ENCODE measurements at regions not wholly inside any gene's neighbourhood (a gene's known extent, or its start where the extent isn't known, plus 50 kb on each side); places are given as distances from the start of the nearest gene placed in this dataset.

DNA sequence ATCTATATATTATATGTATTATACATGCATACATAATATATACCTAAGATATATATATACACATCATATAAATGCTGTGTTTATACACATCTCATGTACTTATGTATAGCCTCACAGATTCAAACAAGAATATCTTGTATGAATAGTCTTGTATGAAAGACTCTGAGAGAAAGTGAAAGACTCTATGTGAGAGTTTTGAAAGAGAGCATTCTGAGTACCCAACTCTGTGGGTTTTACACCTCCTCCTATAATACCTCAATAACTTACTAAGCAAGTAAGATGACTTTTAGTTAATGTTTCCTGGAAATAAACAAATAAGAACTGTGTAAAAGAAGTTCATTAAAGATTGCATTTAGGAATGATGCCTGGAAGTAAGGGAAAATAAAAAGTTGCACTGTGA lies 108.1 kb upstream of the GMNC start:
- intact Hi-C loops (cut with micrococcal nuclease): no loop called here
- BruUV-seq (replicated peaks): no TSS peak

More for the DNA sequence above, 108.1 kb upstream of the GMNC start:
- Histone ChIP-seq H4K91ac (ENCODE audit: insufficient read depth, low read depth, low read length) (no peak overlapping the region), H4K5ac (ENCODE audit: low read depth, low read length) (no peak overlapping the region), H2AK9ac (replicated peaks; ENCODE audit: low read depth, low read length, poor library complexity) (no peak overlapping the region), H3K36me3 (ENCODE audit: control insufficient read depth, insufficient read depth, low read length) (no peaks in the 10 kb centered on the region), H4K20me1 (ENCODE audit: insufficient read depth, low read length) (no peaks in the 10 kb centered on the region), H3K18ac (ENCODE audit: low read depth, low read length) (no peak overlapping the region), H3K23ac (ENCODE audit: low read depth, low read length) (no peak overlapping the region), H3K9me3 (ENCODE audit: control insufficient read depth, insufficient read depth, low read length) (no peaks in the 10 kb centered on the region), H2BK5ac (ENCODE audit: low read depth, low read length, poor library complexity, severe bottlenecking) (no peak overlapping the region), H3K9ac (ENCODE audit: low read depth, low read length) (no peak overlapping the region), H3K4ac (ENCODE audit: low read depth, low read length) (no peak overlapping the region), H2BK120ac (ENCODE audit: low read depth, low read length) (no peak overlapping the region), H3K4me2 (ENCODE audit: low read depth, low read length) (no peak overlapping the region), H2BK20ac (ENCODE audit: low read depth, low read length) (no peak overlapping the region), H3K27ac (ENCODE audit: insufficient read depth, low read length) (no peak overlapping the region), H2AFZ (replicated peaks; ENCODE audit: low read length, poor library complexity) (no peak overlapping the region), H3K4me1 (ENCODE audit: control insufficient read depth, insufficient read depth, low read length) (0 out of 2 replicates have a peak, but pooled peaks cover 1% of the 10 kb centered on the region), H3K9me1 (ENCODE audit: insufficient read depth, low read length) (no peaks in the 10 kb centered on the region), H2BK15ac (ENCODE audit: low read depth, low read length) (no peak overlapping the region), H3K56ac (ENCODE audit: extremely low read depth, insufficient read depth, low read length) (no peak overlapping the region), H3K79me1 (ENCODE audit: low read depth in 1 of 2, low read length in 2 of 2) (no peaks in the 10 kb centered on the region), H3K4me3 (ENCODE audit: insufficient read depth, low read depth, low read length) (no peak overlapping the region), H4K8ac (ENCODE audit: low read depth in 2 of 2, low read length in 2 of 2) (no peak overlapping the region), H3K27me3 (ENCODE audit: control insufficient read depth, insufficient read depth, low read length) (no peaks in the 10 kb centered on the region), H3K14ac (replicated peaks; ENCODE audit: low read depth, low read length) (no peak overlapping the region), H2AK5ac (ENCODE audit: low read depth, low read length) (no peak overlapping the region)
- ChIA-PET CTCF (no interaction called here), POLR2A (ENCODE audit: unreplicated experiment) (no interaction called here)
- dilution Hi-C loops (cut with HindIII; ENCODE audit: low sequenced_read_pairs, unreplicated experiment): no loop called here
- ATAC-seq (ENCODE audit: low read depth) (no peak), DNase-seq (no peak)
- in situ Hi-C loops (cut with MboI; ENCODE audit: low sequenced_read_pairs): no loop called here
- TF ChIP-seq SMC3 (IDR thresholded peaks at IDR 0.05; ENCODE audit: low read depth, low read length) (no peak), MXI1 (IDR thresholded peaks at IDR 0.05; ENCODE audit: borderline replicate concordance, low read depth, low read length) (no peak), MAZ (IDR thresholded peaks at IDR 0.05; ENCODE audit: borderline replicate concordance, low read depth, low read length) (no peak), RCOR1 (IDR thresholded peaks at IDR 0.05; ENCODE audit: insufficient replicate concordance, low read length) (no peak), BHLHE40 (IDR thresholded peaks at IDR 0.05; ENCODE audit: low read depth, low read length) (no peak), RAD21 (IDR thresholded peaks at IDR 0.05; ENCODE audit: low read length) (no peak), POLR2A (IDR thresholded peaks at IDR 0.05; ENCODE audit: low read depth, low read length) (no peak), CEBPB (IDR thresholded peaks at IDR 0.05; ENCODE audit: low read depth, low read length) (no peak), USF2 (IDR thresholded peaks at IDR 0.05; ENCODE audit: low read depth, low read length) (no peak), NFE2L2 (IDR thresholded peaks at IDR 0.05; ENCODE audit: low read depth, low read length) (no peak), RFX5 (IDR thresholded peaks at IDR 0.05; ENCODE audit: low read depth, low read length) (no peak), MAFK (IDR thresholded peaks at IDR 0.05; ENCODE audit: low read depth, low read length) (no peak), CHD1 (IDR thresholded peaks at IDR 0.05; ENCODE audit: low read depth, low read length) (no peak), FOS (IDR thresholded peaks at IDR 0.05; ENCODE audit: low read depth, low read length) (no peak)
- TF ChIP-seq, protein P1, sequence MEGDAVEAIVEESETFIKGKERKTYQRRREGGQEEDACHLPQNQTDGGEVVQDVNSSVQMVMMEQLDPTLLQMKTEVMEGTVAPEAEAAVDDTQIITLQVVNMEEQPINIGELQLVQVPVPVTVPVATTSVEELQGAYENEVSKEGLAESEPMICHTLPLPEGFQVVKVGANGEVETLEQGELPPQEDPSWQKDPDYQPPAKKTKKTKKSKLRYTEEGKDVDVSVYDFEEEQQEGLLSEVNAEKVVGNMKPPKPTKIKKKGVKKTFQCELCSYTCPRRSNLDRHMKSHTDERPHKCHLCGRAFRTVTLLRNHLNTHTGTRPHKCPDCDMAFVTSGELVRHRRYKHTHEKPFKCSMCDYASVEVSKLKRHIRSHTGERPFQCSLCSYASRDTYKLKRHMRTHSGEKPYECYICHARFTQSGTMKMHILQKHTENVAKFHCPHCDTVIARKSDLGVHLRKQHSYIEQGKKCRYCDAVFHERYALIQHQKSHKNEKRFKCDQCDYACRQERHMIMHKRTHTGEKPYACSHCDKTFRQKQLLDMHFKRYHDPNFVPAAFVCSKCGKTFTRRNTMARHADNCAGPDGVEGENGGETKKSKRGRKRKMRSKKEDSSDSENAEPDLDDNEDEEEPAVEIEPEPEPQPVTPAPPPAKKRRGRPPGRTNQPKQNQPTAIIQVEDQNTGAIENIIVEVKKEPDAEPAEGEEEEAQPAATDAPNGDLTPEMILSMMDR (conservative IDR thresholded peaks at IDR 0.05; ENCODE audit: low read depth, low read length): no peak
- TF ChIP-seq, protein P2, sequence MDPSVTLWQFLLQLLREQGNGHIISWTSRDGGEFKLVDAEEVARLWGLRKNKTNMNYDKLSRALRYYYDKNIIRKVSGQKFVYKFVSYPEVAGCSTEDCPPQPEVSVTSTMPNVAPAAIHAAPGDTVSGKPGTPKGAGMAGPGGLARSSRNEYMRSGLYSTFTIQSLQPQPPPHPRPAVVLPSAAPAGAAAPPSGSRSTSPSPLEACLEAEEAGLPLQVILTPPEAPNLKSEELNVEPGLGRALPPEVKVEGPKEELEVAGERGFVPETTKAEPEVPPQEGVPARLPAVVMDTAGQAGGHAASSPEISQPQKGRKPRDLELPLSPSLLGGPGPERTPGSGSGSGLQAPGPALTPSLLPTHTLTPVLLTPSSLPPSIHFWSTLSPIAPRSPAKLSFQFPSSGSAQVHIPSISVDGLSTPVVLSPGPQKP (IDR thresholded peaks at IDR 0.05; ENCODE audit: borderline replicate concordance, low read depth, low read length): no peak

Measured in IMR-90 (cell line).